H1 (cell line): ENCODE measurements at regions not wholly inside any gene's neighbourhood (a gene's known extent, or its start where the extent isn't known, plus 50 kb on each side); places are given as distances from the start of the nearest gene placed in this dataset.

Source experiments
- CTBP2 ChIP-seq: IDR thresholded peaks from 2 replicates; pipeline ENCODE4 v1.7.0; 2011; ENCODE audit warnings: borderline replicate concordance, mild to moderate bottlenecking, moderate library complexity, mixed read lengths, low read length; ENCODE audit not compliant: insufficient read depth, insufficient read length
- SRF ChIP-seq: IDR thresholded peaks from 2 replicates; pipeline ENCODE4 v1.6.1; 2011; ENCODE audit warnings: mild to moderate bottlenecking, low read depth, low read length, moderate library complexity

DNA sequence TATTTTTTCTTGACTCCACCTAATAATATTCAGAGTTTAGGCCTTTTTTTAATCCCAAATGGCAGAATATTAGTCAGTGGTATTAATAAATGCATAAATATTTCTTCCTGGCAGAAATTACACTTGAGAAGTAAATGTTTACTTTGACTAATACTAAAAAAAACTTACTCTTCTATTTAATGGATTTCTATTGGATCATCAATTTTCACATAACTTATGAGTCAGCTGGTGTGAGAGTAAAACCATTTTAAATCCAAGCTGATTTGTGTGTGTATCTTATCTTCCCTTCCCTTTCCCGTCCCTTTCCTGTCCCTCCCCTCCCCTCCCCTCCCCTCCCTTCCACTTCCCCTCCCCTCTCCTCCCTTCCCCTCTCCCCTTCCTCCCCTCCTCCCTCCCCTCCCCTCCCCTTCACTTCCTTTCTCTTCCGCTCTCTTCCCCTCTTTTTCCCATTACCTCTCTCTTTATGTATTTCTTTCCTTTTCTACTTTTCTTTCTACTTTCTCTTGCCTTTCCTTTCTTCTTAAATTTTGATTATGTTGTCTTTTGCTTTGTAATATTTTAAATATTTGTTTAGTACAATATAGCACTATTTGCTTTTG, 630.1 kb upstream of the EPHA5 start (continued):
- TF ChIP-seq SRF (no peak), CTBP2 (no peak)
